HL-60 (cell line): ENCODE measurements at regions not wholly inside any gene's neighbourhood (a gene's known extent, or its start where the extent isn't known, plus 50 kb on each side); places are given as distances from the start of the nearest gene placed in this dataset.

Source experiments
- DNase-seq, 2 experiments: peaks; one replicate each; pipeline ENCODE4 v3.0.0-alpha.2; 2010 to 2020; ENCODE audit warnings: low read depth in 1 of 2, low spot score in 1 of 2
- H3K27ac ChIP-seq: fragments of 250-450 bp; sonication (Bioruptor Pico); replicated peaks from 2 replicates; pipeline ENCODE4 v1.5.1; 2020; ENCODE audit warnings: mild to moderate bottlenecking, moderate library complexity
- H3K27me3 ChIP-seq: fragments of 250-450 bp; sonication (Bioruptor Pico); 2 replicates; pipeline ENCODE4 v1.5.1; 2021; ENCODE audit warnings: mild to moderate bottlenecking, moderate library complexity; ENCODE audit not compliant: insufficient read depth, poor library complexity, severe bottlenecking
- H3K4me3 ChIP-seq: replicated peaks from 2 replicates; pipeline ENCODE4 v1.5.1; 2011; ENCODE audit warnings: mild to moderate bottlenecking, control low read depth, low read length; ENCODE audit not compliant: insufficient read depth
- GABPA ChIP-seq: IDR thresholded peaks from 2 replicates; pipeline ENCODE4 v1.6.1; 2012; ENCODE audit warnings: low read depth
- POLR2AphosphoS5 ChIP-seq: IDR thresholded peaks from 2 replicates; pipeline ENCODE4 v1.6.1; 2012; ENCODE audit warnings: low read depth
- SPI1 ChIP-seq: IDR thresholded peaks from 2 replicates; pipeline ENCODE4 v1.6.1; 2012; ENCODE audit warnings: low read depth, mild to moderate bottlenecking, borderline replicate concordance
- TF ChIP-seq, protein P1 (sequence below): IDR thresholded peaks from one replicate; pipeline ENCODE4 v1.5.1; 2011; ENCODE audit warnings: low read length, control low read depth, inconsistent platforms; ENCODE audit not compliant: insufficient read depth
- TF ChIP-seq, protein P2 (sequence below): IDR thresholded peaks from 2 replicates; pipeline ENCODE4 v1.6.1; 2012; ENCODE audit warnings: low read depth; ENCODE audit not compliant: insufficient replicate concordance

DNA sequence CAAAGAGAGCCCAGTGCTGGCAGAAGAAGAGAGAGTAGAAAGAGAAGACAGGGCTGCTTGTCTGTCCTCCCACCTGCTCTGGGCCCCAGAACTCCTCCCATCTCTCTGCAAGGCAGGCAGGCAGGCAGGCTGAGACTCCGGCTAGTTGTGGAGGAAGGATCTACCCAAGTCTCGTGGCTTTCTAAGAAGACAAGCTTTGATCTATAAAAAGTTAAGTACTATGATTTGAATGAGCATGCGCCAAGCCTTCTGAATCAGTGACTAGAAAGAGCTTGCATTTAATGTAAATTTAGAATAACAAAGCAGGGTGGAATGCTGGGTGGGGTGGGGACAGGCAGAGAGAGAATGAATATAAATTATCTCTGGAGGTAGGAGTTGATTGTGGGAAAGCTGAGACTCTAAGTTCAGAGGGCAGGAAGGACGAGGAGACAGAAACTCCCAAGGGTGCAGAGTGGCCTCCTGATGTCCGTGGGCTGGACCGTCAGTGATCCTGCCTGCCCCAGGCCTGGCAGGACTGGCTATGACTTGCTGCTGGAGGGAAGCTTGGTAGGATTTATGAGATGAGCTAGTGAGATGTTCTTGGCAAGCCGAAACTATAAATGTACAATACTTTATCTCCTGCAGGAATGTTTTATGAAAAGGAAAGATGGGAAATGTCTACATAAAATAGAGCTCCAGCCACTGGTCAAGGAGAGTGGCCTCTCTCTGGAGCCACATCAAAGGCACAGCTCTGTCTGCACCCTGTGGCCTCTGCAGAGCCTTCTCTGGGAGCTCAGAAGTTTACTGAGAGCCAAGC, 447.5 kb downstream of the TNS1 start:
- Histone ChIP-seq H3K4me3 (no peak overlapping the region), H3K27me3 (peaks cover 4% of the 10 kb centered on the region), H3K27ac (no peak overlapping the region)
- TF ChIP-seq, protein P1, sequence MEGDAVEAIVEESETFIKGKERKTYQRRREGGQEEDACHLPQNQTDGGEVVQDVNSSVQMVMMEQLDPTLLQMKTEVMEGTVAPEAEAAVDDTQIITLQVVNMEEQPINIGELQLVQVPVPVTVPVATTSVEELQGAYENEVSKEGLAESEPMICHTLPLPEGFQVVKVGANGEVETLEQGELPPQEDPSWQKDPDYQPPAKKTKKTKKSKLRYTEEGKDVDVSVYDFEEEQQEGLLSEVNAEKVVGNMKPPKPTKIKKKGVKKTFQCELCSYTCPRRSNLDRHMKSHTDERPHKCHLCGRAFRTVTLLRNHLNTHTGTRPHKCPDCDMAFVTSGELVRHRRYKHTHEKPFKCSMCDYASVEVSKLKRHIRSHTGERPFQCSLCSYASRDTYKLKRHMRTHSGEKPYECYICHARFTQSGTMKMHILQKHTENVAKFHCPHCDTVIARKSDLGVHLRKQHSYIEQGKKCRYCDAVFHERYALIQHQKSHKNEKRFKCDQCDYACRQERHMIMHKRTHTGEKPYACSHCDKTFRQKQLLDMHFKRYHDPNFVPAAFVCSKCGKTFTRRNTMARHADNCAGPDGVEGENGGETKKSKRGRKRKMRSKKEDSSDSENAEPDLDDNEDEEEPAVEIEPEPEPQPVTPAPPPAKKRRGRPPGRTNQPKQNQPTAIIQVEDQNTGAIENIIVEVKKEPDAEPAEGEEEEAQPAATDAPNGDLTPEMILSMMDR, result no peak
- TF ChIP-seq POLR2AphosphoS5 (no peak), SPI1 (no peak), GABPA (no peak)
- TF ChIP-seq, protein P2, sequence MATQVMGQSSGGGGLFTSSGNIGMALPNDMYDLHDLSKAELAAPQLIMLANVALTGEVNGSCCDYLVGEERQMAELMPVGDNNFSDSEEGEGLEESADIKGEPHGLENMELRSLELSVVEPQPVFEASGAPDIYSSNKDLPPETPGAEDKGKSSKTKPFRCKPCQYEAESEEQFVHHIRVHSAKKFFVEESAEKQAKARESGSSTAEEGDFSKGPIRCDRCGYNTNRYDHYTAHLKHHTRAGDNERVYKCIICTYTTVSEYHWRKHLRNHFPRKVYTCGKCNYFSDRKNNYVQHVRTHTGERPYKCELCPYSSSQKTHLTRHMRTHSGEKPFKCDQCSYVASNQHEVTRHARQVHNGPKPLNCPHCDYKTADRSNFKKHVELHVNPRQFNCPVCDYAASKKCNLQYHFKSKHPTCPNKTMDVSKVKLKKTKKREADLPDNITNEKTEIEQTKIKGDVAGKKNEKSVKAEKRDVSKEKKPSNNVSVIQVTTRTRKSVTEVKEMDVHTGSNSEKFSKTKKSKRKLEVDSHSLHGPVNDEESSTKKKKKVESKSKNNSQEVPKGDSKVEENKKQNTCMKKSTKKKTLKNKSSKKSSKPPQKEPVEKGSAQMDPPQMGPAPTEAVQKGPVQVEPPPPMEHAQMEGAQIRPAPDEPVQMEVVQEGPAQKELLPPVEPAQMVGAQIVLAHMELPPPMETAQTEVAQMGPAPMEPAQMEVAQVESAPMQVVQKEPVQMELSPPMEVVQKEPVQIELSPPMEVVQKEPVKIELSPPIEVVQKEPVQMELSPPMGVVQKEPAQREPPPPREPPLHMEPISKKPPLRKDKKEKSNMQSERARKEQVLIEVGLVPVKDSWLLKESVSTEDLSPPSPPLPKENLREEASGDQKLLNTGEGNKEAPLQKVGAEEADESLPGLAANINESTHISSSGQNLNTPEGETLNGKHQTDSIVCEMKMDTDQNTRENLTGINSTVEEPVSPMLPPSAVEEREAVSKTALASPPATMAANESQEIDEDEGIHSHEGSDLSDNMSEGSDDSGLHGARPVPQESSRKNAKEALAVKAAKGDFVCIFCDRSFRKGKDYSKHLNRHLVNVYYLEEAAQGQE, result no peak
- DNase-seq, result no peak

DNA sequence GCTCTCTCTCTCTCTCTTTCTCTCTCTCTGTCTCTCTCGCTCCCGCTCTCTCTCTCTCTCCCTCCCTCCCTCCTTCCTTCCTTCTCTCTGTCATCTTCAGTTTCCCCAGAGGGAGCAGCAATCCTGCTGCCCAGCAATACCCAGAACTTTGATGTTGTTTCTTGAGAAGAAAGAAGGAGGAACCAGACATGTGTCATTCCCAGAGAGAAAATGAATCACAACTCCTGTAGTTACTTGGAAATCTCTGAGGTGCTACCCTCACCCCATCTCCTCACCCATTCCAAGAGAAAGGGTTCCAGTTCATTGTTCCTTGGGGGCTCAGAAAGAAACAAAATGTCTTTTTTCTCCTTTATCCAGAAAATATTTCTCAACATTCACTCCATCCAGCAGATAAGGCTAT, 449.1 kb downstream of the TNS1 start:
- Histone ChIP-seq H3K27me3 (peaks cover 2% of the 10 kb centered on the region), H3K27ac (no peak overlapping the region), H3K4me3 (no peak overlapping the region)
- TF ChIP-seq, protein P1, result no peak
- TF ChIP-seq GABPA (no peak), POLR2AphosphoS5 (no peak), SPI1 (no peak)
- TF ChIP-seq, protein P2, result no peak
- no peak for DNase-seq

DNA sequence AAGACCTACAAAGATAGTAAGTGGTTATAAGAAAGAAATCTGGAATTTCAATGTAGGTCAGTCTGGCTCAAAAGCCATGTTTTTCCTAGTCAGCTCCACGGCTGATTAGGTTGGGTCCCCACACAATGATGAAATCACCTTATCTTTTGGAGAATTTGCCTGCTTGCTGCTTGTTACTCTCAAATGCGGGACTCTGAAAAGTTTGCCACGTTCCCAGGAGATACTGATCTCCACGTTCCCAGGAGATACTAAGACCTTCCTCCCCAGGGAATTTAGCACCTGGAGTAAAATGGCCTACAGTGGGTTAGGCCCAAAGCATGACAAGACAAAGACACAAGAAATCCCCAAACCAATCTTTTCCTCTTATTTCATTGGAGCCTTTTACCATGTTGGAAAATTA, 449.6 kb downstream of the TNS1 start:
- peaks cover 2% of the 10 kb centered on the region for H3K27me3 ChIP-seq
- TF ChIP-seq POLR2AphosphoS5 (no peak), GABPA (no peak), SPI1 (no peak)
- TF ChIP-seq, protein P2, result no peak
- TF ChIP-seq, protein P1, result no peak
- DNase-seq, result no peak
- no peak overlapping the region for H3K4me3 ChIP-seq
- H3K27ac ChIP-seq, result no peak overlapping the region
